Esophagus muscularis mucosa (tissue), 4 donors: ENCODE measurements at regions not wholly inside any gene's neighbourhood (a gene's known extent, or its start where the extent isn't known, plus 50 kb on each side); places are given as distances from the start of the nearest gene placed in this dataset.

Experiments
- DNase-seq: peaks from one replicate; pipeline ENCODE4 v3.0.0-alpha.2; 2017; ENCODE audit errors: extremely low spot score
- H3K27ac ChIP-seq, 4 donors: fragments of 200-600 bp; sonication (generic); replicated peaks in 1 of 4; 1 replicate in 3 of 4; 2 replicates in 1 of 4; pipeline ENCODE4 v1.5.1; 2016 to 2019; ENCODE audit warnings: mild to moderate bottlenecking in 1 of 4
- H3K27me3 ChIP-seq, 4 donors: fragments of 200-600 bp; sonication (generic); one replicate each; pipeline versions ENCODE4 v1.5.1 to v1.6.0; 2016 to 2019
- H3K36me3 ChIP-seq, 4 donors: fragments of 200-600 bp; sonication (generic); one replicate each; pipeline ENCODE4 v1.5.1; 2016 to 2019
- H3K4me1 ChIP-seq, 4 donors: fragments of 200-600 bp; sonication (generic); one replicate each; pipeline ENCODE4 v1.5.1; 2016 to 2019
- H3K4me3 ChIP-seq, 4 donors: fragments of 200-600 bp; sonication (generic); 1 replicate in 2 of 4; 2 replicates in 2 of 4; pipeline ENCODE4 v1.5.1; 2016 to 2019; ENCODE audit warnings: mild to moderate bottlenecking in 4 of 4, moderate library complexity in 1 of 4
- H3K9me3 ChIP-seq, 4 donors: fragments of 200-600 bp; sonication (generic); 1 replicate in 3 of 4; 2 replicates in 1 of 4; pipeline ENCODE4 v1.5.1; 2016 to 2019
- EP300 ChIP-seq: sonication (generic); formaldehyde crosslinking; IDR thresholded peaks from one replicate; pipeline ENCODE4 v1.6.1; 2017; ENCODE audit warnings: antibody characterized with exemption
- POLR2A ChIP-seq: fragments of 450-650 bp; IDR thresholded peaks from one replicate; pipeline ENCODE4 v1.6.1; 2017; ENCODE audit warnings: antibody characterized with exemption, moderate library complexity, mild to moderate bottlenecking, low read depth
- POLR2AphosphoS5 ChIP-seq, 2 donors: sonication (generic); formaldehyde crosslinking; IDR thresholded peaks; one replicate each; pipeline ENCODE4 v1.6.1; 2017; ENCODE audit warnings: antibody characterized with exemption in 2 of 2
- WGBS: methylation state at CpG from one replicate; pipeline ENCODE4 v1.1.5; 2018; 5-methylcytosine and 5-hydroxymethylcytosine counted together
- intact Hi-C: fragments of 100-400 bp; cut with DNase I; formaldehyde crosslinking; loops from one replicate; pipeline ENCODE4 v1.15.1; 2023
- TF ChIP-seq, protein P1 (sequence below), 3 experiments: fragments of 200-600 bp in 2 of 3; fragments of 450-650 bp in 1 of 3; sonication (generic) in 2 of 3; IDR thresholded peaks; one replicate each; pipeline ENCODE4 v1.5.1; 2017 to 2019; ENCODE audit warnings: antibody characterized with exemption in 3 of 3, mild to moderate bottlenecking in 2 of 3, moderate library complexity in 1 of 3

- peaks cover 0 to 9% (median 6%) of the 10 kb centered on the region in 4 donors for H3K4me1 ChIP-seq
- no peak overlapping the region for H3K27ac ChIP-seq
- peaks cover 0 to 20% (median 0%) of the 10 kb centered on the region in 4 donors for H3K27me3 ChIP-seq
- H3K9me3 ChIP-seq = no peaks in the 10 kb centered on the region
- H3K4me3 ChIP-seq = no peak overlapping the region
- no peaks in the 10 kb centered on the region for H3K36me3 ChIP-seq
- intact Hi-C loops = no loop called here
- WGBS = 84% methylated on average over 4 of the region's 4 CpGs
- TF ChIP-seq, protein P1, sequence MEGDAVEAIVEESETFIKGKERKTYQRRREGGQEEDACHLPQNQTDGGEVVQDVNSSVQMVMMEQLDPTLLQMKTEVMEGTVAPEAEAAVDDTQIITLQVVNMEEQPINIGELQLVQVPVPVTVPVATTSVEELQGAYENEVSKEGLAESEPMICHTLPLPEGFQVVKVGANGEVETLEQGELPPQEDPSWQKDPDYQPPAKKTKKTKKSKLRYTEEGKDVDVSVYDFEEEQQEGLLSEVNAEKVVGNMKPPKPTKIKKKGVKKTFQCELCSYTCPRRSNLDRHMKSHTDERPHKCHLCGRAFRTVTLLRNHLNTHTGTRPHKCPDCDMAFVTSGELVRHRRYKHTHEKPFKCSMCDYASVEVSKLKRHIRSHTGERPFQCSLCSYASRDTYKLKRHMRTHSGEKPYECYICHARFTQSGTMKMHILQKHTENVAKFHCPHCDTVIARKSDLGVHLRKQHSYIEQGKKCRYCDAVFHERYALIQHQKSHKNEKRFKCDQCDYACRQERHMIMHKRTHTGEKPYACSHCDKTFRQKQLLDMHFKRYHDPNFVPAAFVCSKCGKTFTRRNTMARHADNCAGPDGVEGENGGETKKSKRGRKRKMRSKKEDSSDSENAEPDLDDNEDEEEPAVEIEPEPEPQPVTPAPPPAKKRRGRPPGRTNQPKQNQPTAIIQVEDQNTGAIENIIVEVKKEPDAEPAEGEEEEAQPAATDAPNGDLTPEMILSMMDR (IDR thresholded peaks at IDR 0.05) = no peak
- TF ChIP-seq POLR2AphosphoS5 (IDR thresholded peaks at IDR 0.05) (no peak), POLR2A (no peak), EP300 (no peak)
- DNase-seq = no peak
Measured at GRCh38 chr19:29288256-29288655, 75.3 kb upstream of the UQCRFS1 start.

GRCh38 chr19:29289020-29289419 is 76.1 kb upstream of the UQCRFS1 start:
- Histone ChIP-seq H3K4me1 (peaks cover 0 to 9% (median 6%) of the 10 kb centered on the region in 4 donors), H3K27ac (no peak overlapping the region), H3K27me3 (peaks cover 0 to 19% (median 0%) of the 10 kb centered on the region in 4 donors), H3K4me3 (no peak overlapping the region), H3K9me3 (no peaks in the 10 kb centered on the region), H3K36me3 (no peaks in the 10 kb centered on the region)
- intact Hi-C loops = no loop called here
- WGBS = 88% methylated on average over 2 of the region's 2 CpGs
- TF ChIP-seq POLR2AphosphoS5 (IDR thresholded peaks at IDR 0.05) (no peak), EP300 (no peak), POLR2A (no peak)
- TF ChIP-seq, protein P1 (IDR thresholded peaks at IDR 0.05) = no peak
- no peak for DNase-seq

- intact Hi-C loops = no loop called here
- DNase-seq = no peak
Measured at GRCh38 chr19:29290853-29291252, 77.9 kb upstream of the UQCRFS1 start.

GRCh38 chr19:29292153-29292552 is 79.2 kb upstream of the UQCRFS1 start:
- intact Hi-C loops = no loop called here
- TF ChIP-seq POLR2A = no peak
- TF ChIP-seq, protein P1 (IDR thresholded peaks at IDR 0.05) = no peak
- TF ChIP-seq EP300 = no peak
- TF ChIP-seq POLR2AphosphoS5 (IDR thresholded peaks at IDR 0.05) = no peak
- Histone ChIP-seq H3K36me3 (no peaks in the 10 kb centered on the region), H3K4me3 (no peak overlapping the region), H3K27ac (no peak overlapping the region), H3K27me3 (peaks cover 0 to 21% (median 0%) of the 10 kb centered on the region in 4 donors), H3K4me1 (peaks cover 0 to 2% (median 1%) of the 10 kb centered on the region in 4 donors), H3K9me3 (no peaks in the 10 kb centered on the region)
- WGBS = 87% methylated on average over 5 of the region's 5 CpGs
- no peak for DNase-seq

More at GRCh38 chr19:29290853-29291252, 77.9 kb upstream of the UQCRFS1 start:
- Histone ChIP-seq H3K27me3 (peaks cover 0 to 21% (median 0%) of the 10 kb centered on the region in 4 donors), H3K4me1 (peaks cover 0 to 9% (median 6%) of the 10 kb centered on the region in 4 donors), H3K36me3 (no peaks in the 10 kb centered on the region), H3K27ac (no peak overlapping the region), H3K9me3 (no peaks in the 10 kb centered on the region), H3K4me3 (no peak overlapping the region)
- 66% methylated on average over 4 of the region's 5 CpGs for WGBS
- TF ChIP-seq, protein P1 (IDR thresholded peaks at IDR 0.05) = no peak

DNA sequence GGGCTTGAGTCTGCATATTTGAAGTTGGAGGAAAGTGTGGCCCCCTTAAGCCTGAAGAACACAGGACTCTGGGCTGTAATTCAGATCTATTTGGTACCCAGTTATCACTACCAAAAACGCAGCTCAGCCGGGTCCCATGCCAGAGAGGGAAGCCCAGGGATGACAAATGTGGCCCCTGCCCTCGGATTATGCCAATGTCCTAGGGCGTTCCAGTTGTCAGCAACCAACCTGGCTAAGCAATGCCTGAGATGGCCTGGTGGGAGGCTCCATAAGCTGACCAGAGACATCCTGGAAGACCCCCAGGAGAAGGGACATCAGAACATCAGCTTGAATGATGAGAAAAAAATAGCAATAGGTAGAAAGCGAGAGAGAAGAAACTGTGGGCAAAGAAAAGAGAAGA is 79.6 kb upstream of the UQCRFS1 start:
- H3K4me3 ChIP-seq = no peak overlapping the region
- TF ChIP-seq, protein P1 (IDR thresholded peaks at IDR 0.05) = no peak
- TF ChIP-seq POLR2A = no peak
- TF ChIP-seq EP300 = no peak
- no peak for TF ChIP-seq POLR2AphosphoS5 (IDR thresholded peaks at IDR 0.05)
- H3K36me3 ChIP-seq = no peaks in the 10 kb centered on the region
- DNase-seq = no peak
- H3K27me3 ChIP-seq = peaks cover 0 to 21% (median 0%) of the 10 kb centered on the region in 4 donors
- WGBS = 89% methylated on average over 5 of the region's 5 CpGs
- intact Hi-C loops = no loop called here
- no peak overlapping the region for H3K27ac ChIP-seq
- no peaks in the 10 kb centered on the region for H3K9me3 ChIP-seq
- no peaks in the 10 kb centered on the region for H3K4me1 ChIP-seq
